GM12875 (cell line): ENCODE measurements at regions not wholly inside any gene's neighbourhood (a gene's known extent, or its start where the extent isn't known, plus 50 kb on each side); places are given as distances from the start of the nearest gene placed in this dataset.

Source experiments
- H3K4me3 ChIP-seq: one replicate; pipeline ENCODE4 v1.5.1; 2011; ENCODE audit warnings: low read depth, low read length, control low read depth
- CTCF ChIP-seq: IDR thresholded peaks from 2 replicates; pipeline ENCODE4 v1.5.1; 2011; ENCODE audit warnings: low read depth, mild to moderate bottlenecking, control low read depth, inconsistent platforms, low read length, moderate library complexity, borderline replicate concordance; ENCODE audit not compliant: insufficient read depth

- TF ChIP-seq CTCF = no peak
- H3K4me3 ChIP-seq = no peak overlapping the region
Measured at GRCh38 chr9:87193151-87193550, 245.8 kb upstream of the GAS1 start.

- H3K4me3 ChIP-seq = no peak overlapping the region
- no peak for TF ChIP-seq CTCF
Measured at GRCh38 chr9:87193925-87194868, 246.9 kb upstream of the GAS1 start.

GRCh38 chr9:87195306-87195705, 248.0 kb upstream of the GAS1 start:
- TF ChIP-seq CTCF = no peak
- H3K4me3 ChIP-seq = no peak overlapping the region

- TF ChIP-seq CTCF = no peak
- H3K4me3 ChIP-seq = no peak overlapping the region
Measured at GRCh38 chr9:87197349-87198130, 250.2 kb upstream of the GAS1 start.

DNA sequence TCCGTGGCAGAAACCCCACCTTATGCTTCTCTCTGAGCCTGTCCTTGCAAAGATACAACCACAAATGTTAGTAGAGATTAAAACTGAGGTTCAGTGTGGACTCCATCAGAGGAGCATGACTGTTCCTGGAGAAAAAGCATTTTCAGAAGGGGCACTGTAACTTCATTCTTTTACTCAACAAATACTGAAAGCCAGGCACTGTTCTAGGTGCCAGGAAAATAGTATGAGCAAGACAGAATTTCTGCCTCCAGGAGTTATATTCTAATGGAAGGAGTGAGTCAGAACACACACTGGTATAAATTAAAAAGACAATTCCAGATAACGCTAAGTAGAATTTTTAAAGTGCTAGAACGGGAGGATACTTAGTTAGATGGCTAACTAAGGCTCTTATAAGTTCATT, 251.4 kb upstream of the GAS1 start:
- TF ChIP-seq CTCF = no peak
- no peak overlapping the region for H3K4me3 ChIP-seq

GRCh38 chr9:87199278-87199677, 252.0 kb upstream of the GAS1 start:
- H3K4me3 ChIP-seq = no peak overlapping the region
- no peak for TF ChIP-seq CTCF
